ENCODE measurements at regions not wholly inside any gene's neighbourhood (a gene's known extent, or its start where the extent isn't known, plus 50 kb on each side); places are given as distances from the start of the nearest gene placed in this dataset.

- Histone ChIP-seq H3K9me3 (replicated peaks in 1 of 3) (no peaks in the 10 kb centered on the region), H3K4me3 (no peak overlapping the region), H3K36me3 (replicated peaks in 1 of 2) (no peaks in the 10 kb centered on the region), H3K4me1 (replicated peaks in 1 of 2) (no peaks in the 10 kb centered on the region), H3K27ac (no peak overlapping the region), H3K27me3 (no peaks in the 10 kb centered on the region)
- intact Hi-C loops (cut with DNase I), result no loop called here
- no peak for TF ChIP-seq CTCF (IDR thresholded peaks at IDR 0.05)
- no peak for DNase-seq
- 53 to 60% (median 55%) methylated on average over 1 of the region's 1 CpG for WGBS, 4 donors
These were observed 70.5 kb upstream of the COL24A1 start for GRCh38 chr1:86227026-86227425.

- Histone ChIP-seq H3K4me1 (replicated peaks in 1 of 2) (no peaks in the 10 kb centered on the region), H3K4me3 (no peak overlapping the region), H3K27ac (no peak overlapping the region), H3K9me3 (replicated peaks in 1 of 3) (no peaks in the 10 kb centered on the region), H3K36me3 (replicated peaks in 1 of 2) (no peaks in the 10 kb centered on the region), H3K27me3 (no peaks in the 10 kb centered on the region)
- intact Hi-C loops (cut with DNase I), result no loop called here
- DNase-seq, result no peak
- WGBS, 4 donors, result 77 to 88% (median 79%) methylated on average over 1 of the region's 1 CpG
- TF ChIP-seq POLR2A (IDR thresholded peaks at IDR 0.05) (no peak), CTCF (IDR thresholded peaks at IDR 0.05) (no peak)
These were observed 69.6 kb upstream of the COL24A1 start for GRCh38 chr1:86226204-86226603.

GRCh38 chr1:86224651-86225310 lies 68.2 kb upstream of the COL24A1 start:
- WGBS, 4 donors, result 78 to 87% (median 81%) methylated on average over 5 of the region's 5 CpGs
- no peaks in the 10 kb centered on the region for H3K27me3 ChIP-seq
- H3K4me3 ChIP-seq, result no peak overlapping the region
- H3K9me3 ChIP-seq (replicated peaks in 1 of 3), result no peaks in the 10 kb centered on the region
- H3K4me1 ChIP-seq (replicated peaks in 1 of 2), result no peaks in the 10 kb centered on the region
- DNase-seq, result no peak
- no peak for TF ChIP-seq POLR2A (IDR thresholded peaks at IDR 0.05)
- TF ChIP-seq CTCF (IDR thresholded peaks at IDR 0.05), result no peak
- H3K36me3 ChIP-seq (replicated peaks in 1 of 2), result no peaks in the 10 kb centered on the region
- no peak overlapping the region for H3K27ac ChIP-seq
- intact Hi-C loops (cut with DNase I), result no loop called here

GRCh38 chr1:86218859-86219258 lies 62.3 kb upstream of the COL24A1 start:
- no peak overlapping the region for H3K4me3 ChIP-seq
- no peaks in the 10 kb centered on the region for H3K27me3 ChIP-seq
- H3K9me3 ChIP-seq (replicated peaks in 1 of 3), result no peaks in the 10 kb centered on the region
- no peaks in the 10 kb centered on the region for H3K4me1 ChIP-seq (replicated peaks in 1 of 2)
- no peaks in the 10 kb centered on the region for H3K36me3 ChIP-seq (replicated peaks in 1 of 2)
- no peak overlapping the region for H3K27ac ChIP-seq
- TF ChIP-seq CTCF (IDR thresholded peaks at IDR 0.05), result no peak
- TF ChIP-seq POLR2A (IDR thresholded peaks at IDR 0.05), result no peak
- DNase-seq, result no peak
- WGBS, 4 donors, result 44 to 62% (median 52%) methylated on average over 5 of the region's 5 CpGs
- intact Hi-C loops (cut with DNase I), result no loop called here

Data from adrenal gland (tissue), 9 donors.